ENCODE measurements at regions not wholly inside any gene's neighbourhood (a gene's known extent, or its start where the extent isn't known, plus 50 kb on each side); places are given as distances from the start of the nearest gene placed in this dataset.

DNA sequence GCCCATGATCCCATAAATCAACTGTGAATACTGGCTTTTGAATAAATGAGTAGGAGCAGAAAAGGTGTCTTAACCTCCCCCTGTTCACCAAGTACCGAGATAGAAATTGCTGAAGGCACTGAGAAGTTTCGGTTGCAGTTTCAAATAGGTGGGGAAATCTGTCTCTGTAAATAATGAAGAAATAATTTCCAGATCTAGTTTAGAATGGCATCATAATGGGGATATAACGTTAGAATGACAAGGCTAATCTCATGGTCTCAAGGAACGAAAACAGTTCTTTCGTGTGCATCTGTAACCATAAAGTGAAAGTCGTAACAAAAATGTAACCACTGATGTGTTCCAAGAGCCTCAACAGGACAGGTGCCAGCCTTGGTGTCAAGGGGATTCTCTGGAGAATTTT is 49.9 kb upstream of the TMEM18 start:
- intact Hi-C loops (cut with DNase I), result no loop called here
- H3K27me3 ChIP-seq, result no peaks in the 10 kb centered on the region

More for the DNA sequence above, 49.9 kb upstream of the TMEM18 start:
- TF ChIP-seq EP300 (IDR thresholded peaks at IDR 0.05) (no peak), POLR2A (IDR thresholded peaks at IDR 0.05) (no peak), CTCF (IDR thresholded peaks at IDR 0.05) (no peak)
- no peak for DNase-seq
- Histone ChIP-seq H3K4me1 (ENCODE audit: insufficient read depth) (no peaks in the 10 kb centered on the region), H3K9me3 (no peaks in the 10 kb centered on the region), H3K36me3 (no peaks in the 10 kb centered on the region), H3K27ac (no peak overlapping the region), H3K4me3 (no peak overlapping the region)
- 76 to 77% (median 77%) methylated on average over 6 of the region's 6 CpGs for WGBS, 3 donors

All from ovary (tissue), 7 donors.